Osteoblast (primary cell): ENCODE measurements at regions not wholly inside any gene's neighbourhood (a gene's known extent, or its start where the extent isn't known, plus 50 kb on each side); places are given as distances from the start of the nearest gene placed in this dataset.

Experiments used
- DNase-seq: peaks from one replicate; pipeline ENCODE4 v3.0.0; 2011; ENCODE audit warnings: low spot score, mixed read lengths; ENCODE audit not compliant: insufficient read length; ENCODE audit errors: missing footprints
- H2AFZ ChIP-seq: 2 replicates; pipeline ENCODE4 v1.6.0; 2011; ENCODE audit warnings: mild to moderate bottlenecking, low read length
- H3K27ac ChIP-seq: 2 replicates; pipeline ENCODE4 v1.5.1; 2011; ENCODE audit warnings: mild to moderate bottlenecking, low read depth, low read length, moderate library complexity
- H3K27me3 ChIP-seq: 2 replicates; pipeline ENCODE4 v1.6.0; 2012; ENCODE audit warnings: mild to moderate bottlenecking, control low read depth, inconsistent platforms, low read length, moderate library complexity; ENCODE audit not compliant: insufficient read depth
- H3K36me3 ChIP-seq: 2 replicates; pipeline ENCODE4 v1.5.1; 2011; ENCODE audit warnings: mild to moderate bottlenecking, low read length, control low read depth, moderate library complexity; ENCODE audit not compliant: insufficient read depth
- H3K4me1 ChIP-seq: 2 replicates; pipeline ENCODE4 v1.5.1; 2011; ENCODE audit warnings: mild to moderate bottlenecking, low read length, control low read depth, moderate library complexity; ENCODE audit not compliant: insufficient read depth
- H3K4me2 ChIP-seq: 2 replicates; pipeline ENCODE4 v1.6.0; 2011; ENCODE audit warnings: mild to moderate bottlenecking, low read length; ENCODE audit not compliant: insufficient read depth
- H3K4me3 ChIP-seq: fragments of 200-600 bp; sonication (generic); 3 replicates; pipeline ENCODE4 v1.5.1; 2012; ENCODE audit warnings: mild to moderate bottlenecking, low read length, inconsistent platforms; ENCODE audit not compliant: insufficient read depth
- H3K79me2 ChIP-seq: 2 replicates; pipeline ENCODE4 v1.6.0; 2012; ENCODE audit warnings: mild to moderate bottlenecking, low read length, control low read depth, inconsistent platforms; ENCODE audit not compliant: insufficient read depth
- H3K9me3 ChIP-seq: 2 replicates; pipeline ENCODE4 v1.5.1; 2011; ENCODE audit warnings: low read depth, low read length, control low read depth
- H4K20me1 ChIP-seq: 2 replicates; pipeline ENCODE4 v1.6.0; 2012; ENCODE audit warnings: mild to moderate bottlenecking, low read length, control low read depth; ENCODE audit not compliant: insufficient read depth
- TF ChIP-seq, protein P1 (sequence below): IDR thresholded peaks from 2 replicates; pipeline ENCODE4 v1.5.1; 2011; ENCODE audit warnings: mild to moderate bottlenecking, low read depth, low read length, moderate library complexity; ENCODE audit errors: extremely low read depth

DNA sequence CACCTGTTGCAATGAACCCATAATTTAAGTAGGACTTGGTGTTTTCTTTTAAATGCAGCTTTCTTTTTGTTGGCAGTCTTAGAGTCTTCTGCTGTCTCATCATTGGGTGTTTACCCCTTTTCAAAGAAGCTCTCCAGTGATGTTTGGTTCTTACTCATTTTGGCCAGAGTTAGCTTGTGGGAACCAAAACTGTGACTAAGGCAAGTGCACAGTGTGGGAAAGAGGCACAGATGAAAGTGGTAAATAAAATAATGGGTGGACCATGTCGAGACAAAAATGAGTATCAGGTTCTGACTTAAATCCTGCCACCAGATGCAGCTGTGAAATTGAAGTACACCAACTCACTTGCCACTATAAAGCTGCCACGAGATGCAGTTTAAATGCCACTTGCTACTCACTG is 615.4 kb upstream of the MIS18BP1 start:
- Histone ChIP-seq H3K4me2 (no peak overlapping the region), H3K4me3 (no peak overlapping the region), H3K4me1 (no peaks in the 10 kb centered on the region), H3K79me2 (no peaks in the 10 kb centered on the region), H3K27me3 (no peaks in the 10 kb centered on the region), H3K36me3 (no peaks in the 10 kb centered on the region), H3K9me3 (no peaks in the 10 kb centered on the region), H4K20me1 (no peaks in the 10 kb centered on the region), H2AFZ (no peak overlapping the region), H3K27ac (no peak overlapping the region)
- no peak for DNase-seq
- TF ChIP-seq, protein P1, sequence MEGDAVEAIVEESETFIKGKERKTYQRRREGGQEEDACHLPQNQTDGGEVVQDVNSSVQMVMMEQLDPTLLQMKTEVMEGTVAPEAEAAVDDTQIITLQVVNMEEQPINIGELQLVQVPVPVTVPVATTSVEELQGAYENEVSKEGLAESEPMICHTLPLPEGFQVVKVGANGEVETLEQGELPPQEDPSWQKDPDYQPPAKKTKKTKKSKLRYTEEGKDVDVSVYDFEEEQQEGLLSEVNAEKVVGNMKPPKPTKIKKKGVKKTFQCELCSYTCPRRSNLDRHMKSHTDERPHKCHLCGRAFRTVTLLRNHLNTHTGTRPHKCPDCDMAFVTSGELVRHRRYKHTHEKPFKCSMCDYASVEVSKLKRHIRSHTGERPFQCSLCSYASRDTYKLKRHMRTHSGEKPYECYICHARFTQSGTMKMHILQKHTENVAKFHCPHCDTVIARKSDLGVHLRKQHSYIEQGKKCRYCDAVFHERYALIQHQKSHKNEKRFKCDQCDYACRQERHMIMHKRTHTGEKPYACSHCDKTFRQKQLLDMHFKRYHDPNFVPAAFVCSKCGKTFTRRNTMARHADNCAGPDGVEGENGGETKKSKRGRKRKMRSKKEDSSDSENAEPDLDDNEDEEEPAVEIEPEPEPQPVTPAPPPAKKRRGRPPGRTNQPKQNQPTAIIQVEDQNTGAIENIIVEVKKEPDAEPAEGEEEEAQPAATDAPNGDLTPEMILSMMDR, result no peak

DNA sequence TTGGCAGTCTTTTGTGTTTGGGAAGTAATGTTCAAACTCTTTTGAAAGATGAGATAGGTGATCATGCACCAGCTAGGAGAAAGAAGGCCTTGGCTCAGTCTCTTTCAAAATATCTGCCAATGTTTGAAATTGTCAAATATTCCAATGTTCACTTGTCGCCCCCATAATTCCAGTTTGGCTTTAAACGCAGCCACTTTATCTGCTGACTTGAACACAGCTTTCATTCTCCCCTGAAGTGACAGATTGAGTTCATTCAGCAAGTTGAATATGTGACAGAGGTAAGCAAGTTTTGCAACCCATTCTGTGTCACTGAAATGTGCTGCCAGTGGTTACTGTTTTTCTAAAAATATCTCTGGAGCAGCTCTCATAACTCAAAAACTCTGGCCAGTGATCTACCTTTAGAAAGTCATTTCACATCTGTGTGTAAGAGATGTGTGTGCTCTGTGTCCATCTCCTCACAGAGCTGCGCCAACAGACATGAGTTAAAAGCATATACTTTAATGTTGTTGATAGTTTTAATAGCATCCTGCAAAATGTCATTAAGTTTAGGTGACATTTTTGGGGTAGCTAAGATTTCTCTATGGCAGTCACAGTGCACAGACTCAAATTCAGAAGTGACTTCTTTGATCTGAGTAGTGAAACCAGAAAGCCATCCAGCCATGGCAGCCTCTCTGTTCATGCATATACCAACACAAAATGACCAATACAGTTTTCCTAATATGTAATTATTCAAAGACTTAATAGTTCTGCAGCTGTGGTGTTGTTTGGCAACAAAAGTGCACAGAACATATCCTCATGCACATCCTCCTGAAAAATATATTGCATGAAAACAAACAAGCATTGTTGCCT is 614.3 kb upstream of the MIS18BP1 start:
- Histone ChIP-seq H3K9me3 (no peaks in the 10 kb centered on the region), H2AFZ (no peak overlapping the region), H4K20me1 (no peaks in the 10 kb centered on the region), H3K4me2 (no peak overlapping the region), H3K36me3 (no peaks in the 10 kb centered on the region), H3K4me3 (no peak overlapping the region), H3K27me3 (no peaks in the 10 kb centered on the region), H3K27ac (no peak overlapping the region), H3K4me1 (no peaks in the 10 kb centered on the region), H3K79me2 (no peaks in the 10 kb centered on the region)
- DNase-seq, result no peak
- TF ChIP-seq, protein P1, result no peak

DNA sequence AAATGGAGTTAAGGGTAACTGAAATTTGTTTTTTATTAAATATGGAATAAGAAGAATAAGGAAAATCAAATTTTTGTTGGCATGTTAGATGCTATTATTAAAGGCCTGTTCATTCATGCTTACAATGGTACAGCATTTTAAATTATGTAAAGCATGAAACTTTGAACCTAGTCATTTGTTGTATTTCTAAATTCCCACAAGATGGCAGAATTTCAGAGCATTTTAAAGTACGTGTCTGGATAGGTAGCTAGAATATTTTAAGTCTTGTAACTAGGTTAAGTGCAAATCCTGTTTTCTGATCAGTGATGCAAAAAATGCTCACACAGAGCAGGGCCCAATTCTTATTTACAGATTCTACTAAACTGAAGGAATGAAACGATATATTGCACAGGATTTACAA is 585.6 kb upstream of the MIS18BP1 start:
- Histone ChIP-seq H4K20me1 (no peaks in the 10 kb centered on the region), H3K27ac (no peak overlapping the region), H3K79me2 (no peaks in the 10 kb centered on the region), H3K36me3 (no peaks in the 10 kb centered on the region), H3K9me3 (no peaks in the 10 kb centered on the region), H2AFZ (no peak overlapping the region), H3K4me3 (no peak overlapping the region), H3K27me3 (no peaks in the 10 kb centered on the region), H3K4me2 (no peak overlapping the region), H3K4me1 (no peaks in the 10 kb centered on the region)
- TF ChIP-seq, protein P1, result no peak
- DNase-seq, result no peak

DNA sequence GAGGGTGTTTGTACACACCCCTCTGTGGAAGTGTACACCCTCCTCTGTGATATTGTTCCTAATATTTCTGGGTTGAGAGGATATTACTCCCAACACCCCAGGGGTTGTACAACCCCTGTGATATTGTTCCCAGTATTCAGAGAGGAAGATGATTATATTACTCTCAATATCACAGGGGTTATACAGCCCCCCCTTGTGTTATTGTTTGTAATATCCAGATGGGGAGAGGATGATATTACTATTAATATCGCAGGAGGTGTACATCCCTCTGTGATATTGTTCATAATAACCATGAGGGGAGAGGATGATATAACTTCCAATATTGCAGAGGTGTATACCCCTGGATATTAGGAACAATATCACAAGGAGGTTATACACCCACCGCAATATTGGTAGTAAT is 566.1 kb upstream of the MIS18BP1 start:
- Histone ChIP-seq H3K4me3 (no peak overlapping the region), H3K79me2 (no peaks in the 10 kb centered on the region), H3K27me3 (no peaks in the 10 kb centered on the region), H4K20me1 (no peaks in the 10 kb centered on the region), H3K27ac (no peak overlapping the region), H3K4me1 (no peaks in the 10 kb centered on the region), H3K36me3 (no peaks in the 10 kb centered on the region), H3K9me3 (no peaks in the 10 kb centered on the region), H3K4me2 (no peak overlapping the region), H2AFZ (no peak overlapping the region)
- TF ChIP-seq, protein P1, result no peak
- DNase-seq, result no peak
